ENCODE measurements at regions not wholly inside any gene's neighbourhood (a gene's known extent, or its start where the extent isn't known, plus 50 kb on each side); places are given as distances from the start of the nearest gene placed in this dataset.

DNA sequence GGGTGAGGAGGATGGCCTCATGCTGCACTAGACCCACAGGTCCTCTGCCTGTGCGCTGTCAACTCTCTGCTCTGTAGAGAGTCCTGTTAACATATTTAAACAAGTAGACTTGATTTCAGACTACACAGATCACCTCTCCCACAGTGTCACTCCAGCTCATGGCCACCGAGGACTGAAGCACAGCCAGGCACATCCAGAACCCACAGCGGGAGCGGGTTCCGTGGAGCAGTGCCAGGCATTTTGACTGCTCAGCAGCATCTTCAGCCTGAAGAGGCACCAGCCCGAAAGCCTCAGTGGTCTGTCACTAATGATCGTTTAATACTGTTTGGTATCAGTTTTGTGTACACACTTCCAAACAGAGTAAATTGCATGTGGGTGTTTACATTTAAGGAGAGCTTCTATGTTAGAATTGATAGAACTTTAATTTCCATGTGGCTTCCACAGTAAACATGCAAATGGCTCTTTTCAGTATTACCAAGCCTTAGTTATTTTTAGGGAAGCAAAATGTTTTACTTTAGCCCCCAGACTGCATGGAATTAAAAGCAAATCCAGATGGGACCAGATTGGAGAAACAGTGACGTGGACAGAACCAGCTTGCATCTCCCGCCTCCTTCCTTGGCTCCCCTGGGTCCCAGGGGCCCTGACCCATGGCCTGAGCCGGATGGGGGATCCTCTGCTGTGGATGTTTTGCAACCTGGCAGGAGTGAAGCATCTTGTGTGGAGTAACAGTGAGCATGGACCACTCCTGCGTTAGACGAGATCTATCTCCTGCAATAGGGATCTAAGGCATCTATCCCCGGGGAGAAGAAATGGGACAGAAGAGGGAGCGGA is 196.7 kb upstream of the CDH4 start:
- no peak for TF ChIP-seq POLR2A (IDR thresholded peaks at IDR 0.05; ENCODE audit: low read depth, low read length)
- TF ChIP-seq, protein P1, sequence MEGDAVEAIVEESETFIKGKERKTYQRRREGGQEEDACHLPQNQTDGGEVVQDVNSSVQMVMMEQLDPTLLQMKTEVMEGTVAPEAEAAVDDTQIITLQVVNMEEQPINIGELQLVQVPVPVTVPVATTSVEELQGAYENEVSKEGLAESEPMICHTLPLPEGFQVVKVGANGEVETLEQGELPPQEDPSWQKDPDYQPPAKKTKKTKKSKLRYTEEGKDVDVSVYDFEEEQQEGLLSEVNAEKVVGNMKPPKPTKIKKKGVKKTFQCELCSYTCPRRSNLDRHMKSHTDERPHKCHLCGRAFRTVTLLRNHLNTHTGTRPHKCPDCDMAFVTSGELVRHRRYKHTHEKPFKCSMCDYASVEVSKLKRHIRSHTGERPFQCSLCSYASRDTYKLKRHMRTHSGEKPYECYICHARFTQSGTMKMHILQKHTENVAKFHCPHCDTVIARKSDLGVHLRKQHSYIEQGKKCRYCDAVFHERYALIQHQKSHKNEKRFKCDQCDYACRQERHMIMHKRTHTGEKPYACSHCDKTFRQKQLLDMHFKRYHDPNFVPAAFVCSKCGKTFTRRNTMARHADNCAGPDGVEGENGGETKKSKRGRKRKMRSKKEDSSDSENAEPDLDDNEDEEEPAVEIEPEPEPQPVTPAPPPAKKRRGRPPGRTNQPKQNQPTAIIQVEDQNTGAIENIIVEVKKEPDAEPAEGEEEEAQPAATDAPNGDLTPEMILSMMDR (conservative IDR thresholded peaks at IDR 0.05; ENCODE audit: low read depth, low read length) = no peak
- no peak for TF ChIP-seq RFX5 (IDR thresholded peaks at IDR 0.05; ENCODE audit: low read depth, low read length)
- TF ChIP-seq RAD21 (IDR thresholded peaks at IDR 0.05; ENCODE audit: low read length) = no peak
- TF ChIP-seq NFE2L2 (IDR thresholded peaks at IDR 0.05; ENCODE audit: low read depth, low read length) = no peak
- TF ChIP-seq, protein P2, sequence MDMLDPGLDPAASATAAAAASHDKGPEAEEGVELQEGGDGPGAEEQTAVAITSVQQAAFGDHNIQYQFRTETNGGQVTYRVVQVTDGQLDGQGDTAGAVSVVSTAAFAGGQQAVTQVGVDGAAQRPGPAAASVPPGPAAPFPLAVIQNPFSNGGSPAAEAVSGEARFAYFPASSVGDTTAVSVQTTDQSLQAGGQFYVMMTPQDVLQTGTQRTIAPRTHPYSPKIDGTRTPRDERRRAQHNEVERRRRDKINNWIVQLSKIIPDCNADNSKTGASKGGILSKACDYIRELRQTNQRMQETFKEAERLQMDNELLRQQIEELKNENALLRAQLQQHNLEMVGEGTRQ (IDR thresholded peaks at IDR 0.05; ENCODE audit: low read depth, low read length) = no peak
- no peak for TF ChIP-seq SMC3 (IDR thresholded peaks at IDR 0.05; ENCODE audit: low read depth, low read length)
- TF ChIP-seq CEBPB (IDR thresholded peaks at IDR 0.05; ENCODE audit: low read depth, low read length) = no peak
- TF ChIP-seq MXI1 (IDR thresholded peaks at IDR 0.05; ENCODE audit: borderline replicate concordance, low read depth, low read length) = no peak
- TF ChIP-seq, protein P3, sequence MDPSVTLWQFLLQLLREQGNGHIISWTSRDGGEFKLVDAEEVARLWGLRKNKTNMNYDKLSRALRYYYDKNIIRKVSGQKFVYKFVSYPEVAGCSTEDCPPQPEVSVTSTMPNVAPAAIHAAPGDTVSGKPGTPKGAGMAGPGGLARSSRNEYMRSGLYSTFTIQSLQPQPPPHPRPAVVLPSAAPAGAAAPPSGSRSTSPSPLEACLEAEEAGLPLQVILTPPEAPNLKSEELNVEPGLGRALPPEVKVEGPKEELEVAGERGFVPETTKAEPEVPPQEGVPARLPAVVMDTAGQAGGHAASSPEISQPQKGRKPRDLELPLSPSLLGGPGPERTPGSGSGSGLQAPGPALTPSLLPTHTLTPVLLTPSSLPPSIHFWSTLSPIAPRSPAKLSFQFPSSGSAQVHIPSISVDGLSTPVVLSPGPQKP (IDR thresholded peaks at IDR 0.05; ENCODE audit: borderline replicate concordance, low read depth, low read length) = no peak
